NCI-H1417 (cell line): ENCODE measurements at regions not wholly inside any gene's neighbourhood (a gene's known extent, or its start where the extent isn't known, plus 50 kb on each side); places are given as distances from the start of the nearest gene placed in this dataset.

Source experiments
- DNase-seq, 3 experiments: peaks; one replicate each; lab custom pipeline; 2025; lab: John Stamatoyannopoulos, UW

DNA sequence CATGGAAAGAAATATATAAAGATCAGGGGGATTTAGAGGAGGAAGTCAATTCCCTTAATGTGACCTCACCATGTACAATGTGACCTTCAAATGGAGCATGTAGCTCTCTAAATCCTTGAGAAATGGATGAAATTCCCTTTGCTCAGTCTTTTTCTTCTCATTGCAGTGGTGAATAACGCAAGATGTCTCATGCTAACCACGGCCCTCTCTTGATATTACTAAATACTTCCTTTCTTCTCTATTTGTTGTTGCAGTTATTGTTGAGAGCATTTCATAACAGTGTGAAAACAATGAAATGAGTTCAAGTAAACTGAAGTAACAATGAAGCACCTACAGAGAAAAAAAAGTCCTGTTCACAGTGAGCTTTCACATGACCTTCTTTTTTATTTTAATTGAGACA lies 55.6 kb downstream of the ZNF281 start:
- no peak for DNase-seq

DNA sequence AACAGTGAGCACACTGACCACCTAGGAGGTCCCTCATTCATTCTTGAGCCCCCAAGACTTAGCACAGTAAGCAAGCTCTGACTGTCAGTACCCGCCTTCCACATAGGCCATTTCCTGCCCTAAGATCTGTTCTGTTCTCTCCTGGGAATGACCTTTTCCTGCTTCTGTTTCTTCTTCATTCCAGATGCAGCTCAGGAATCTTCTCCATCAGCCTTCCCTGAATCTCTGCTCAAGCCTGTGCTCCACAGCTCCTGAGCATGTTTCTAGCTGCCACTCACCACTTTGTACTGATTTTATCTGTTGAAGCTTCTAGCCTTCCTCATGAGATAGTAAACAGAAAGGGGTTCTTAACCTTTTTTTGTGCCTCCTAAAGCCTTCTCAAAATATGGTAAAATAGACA lies 56.6 kb downstream of the ZNF281 start:
- DNase-seq = no peak

DNA sequence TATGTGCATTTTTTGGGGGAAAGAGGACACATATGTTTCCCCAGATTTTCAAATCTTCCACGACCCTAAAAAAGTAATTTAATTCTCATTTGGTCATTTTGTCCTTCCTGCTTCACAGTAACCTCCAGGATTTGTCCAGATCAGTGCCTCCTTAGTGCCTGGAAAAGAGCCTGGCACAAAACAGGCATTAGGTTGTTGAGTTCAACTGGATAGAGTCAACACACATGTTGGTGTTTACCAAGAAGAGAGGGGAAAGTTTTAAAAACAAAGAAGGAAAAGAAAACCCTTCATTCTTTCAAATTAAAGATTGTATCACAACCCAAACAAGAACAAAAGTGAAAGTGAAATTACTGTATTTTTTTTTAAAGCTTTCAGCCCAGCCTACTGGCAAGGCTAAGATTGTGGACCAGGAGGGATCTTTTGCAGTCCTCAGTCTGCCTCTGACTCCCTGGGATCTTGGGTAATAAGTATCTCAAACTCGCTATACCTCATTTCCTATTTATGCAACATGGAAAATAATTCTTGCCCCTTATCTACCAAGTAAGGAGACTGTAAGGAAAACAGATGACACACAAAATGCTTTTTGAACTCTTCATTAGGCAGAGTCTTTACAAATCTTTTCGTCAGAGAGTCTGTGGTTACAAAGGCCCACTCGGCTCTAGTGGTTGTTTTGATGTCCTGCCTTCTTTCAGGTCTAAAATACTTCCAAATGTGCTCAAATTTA lies 57.8 kb downstream of the ZNF281 start:
- no peak for DNase-seq

DNA sequence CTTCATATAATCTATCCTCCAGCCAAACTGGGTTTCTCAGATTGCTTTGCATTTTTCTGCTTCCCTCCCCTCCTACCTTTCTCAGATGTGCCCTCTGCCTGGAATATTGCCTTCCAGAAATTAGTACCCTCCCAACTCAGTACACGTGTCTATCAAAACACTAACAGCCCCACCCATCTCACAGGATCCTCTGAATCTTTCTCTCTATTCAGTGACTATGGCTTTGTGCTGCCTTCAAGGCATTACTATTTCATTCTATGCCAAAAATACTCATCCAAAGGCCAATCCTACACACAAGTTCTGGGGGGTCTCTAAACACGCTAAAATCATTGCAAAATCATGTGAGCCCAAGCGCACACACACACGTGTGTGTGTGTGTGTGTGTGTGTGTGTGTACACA lies 58.4 kb downstream of the ZNF281 start:
- DNase-seq = no peak

DNA sequence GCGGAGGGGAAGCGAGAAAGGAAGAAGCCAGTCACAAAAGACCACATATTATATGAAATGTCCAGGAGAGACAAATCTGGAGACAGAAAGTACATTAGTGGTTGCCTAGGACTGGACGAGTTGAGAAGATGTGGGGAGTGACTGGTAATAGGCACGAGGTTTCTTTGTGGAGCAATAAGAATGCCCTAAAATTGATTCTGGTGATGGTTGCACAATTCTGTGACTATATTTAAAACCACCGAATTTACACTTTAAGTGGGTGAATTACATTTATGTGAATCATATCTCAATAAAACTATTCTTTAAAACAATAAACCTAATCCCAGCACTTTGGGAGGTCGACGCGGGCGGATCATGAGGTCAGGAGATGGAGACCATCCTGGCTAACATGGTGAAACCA lies 63.1 kb downstream of the ZNF281 start:
- no peak for DNase-seq

DNA sequence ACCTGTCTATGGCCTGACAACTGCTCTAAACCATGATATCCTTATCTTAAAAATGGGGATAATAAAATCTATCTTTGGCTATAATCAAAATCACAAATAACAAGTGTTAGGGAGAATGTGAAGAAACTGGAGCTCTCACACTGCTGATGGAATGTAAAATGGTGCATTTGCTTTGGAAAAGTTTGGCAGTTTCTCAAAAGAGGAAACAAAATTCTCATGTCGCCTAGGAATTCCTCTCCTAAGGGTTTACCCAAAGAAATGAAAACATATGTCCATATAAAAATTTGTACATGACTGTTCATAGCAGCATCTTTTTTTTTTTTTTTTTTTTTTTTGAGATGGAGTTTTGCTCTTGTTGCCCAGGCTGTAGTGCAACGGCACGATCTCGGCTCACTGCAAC lies 64.3 kb downstream of the ZNF281 start:
- DNase-seq = no peak

DNA sequence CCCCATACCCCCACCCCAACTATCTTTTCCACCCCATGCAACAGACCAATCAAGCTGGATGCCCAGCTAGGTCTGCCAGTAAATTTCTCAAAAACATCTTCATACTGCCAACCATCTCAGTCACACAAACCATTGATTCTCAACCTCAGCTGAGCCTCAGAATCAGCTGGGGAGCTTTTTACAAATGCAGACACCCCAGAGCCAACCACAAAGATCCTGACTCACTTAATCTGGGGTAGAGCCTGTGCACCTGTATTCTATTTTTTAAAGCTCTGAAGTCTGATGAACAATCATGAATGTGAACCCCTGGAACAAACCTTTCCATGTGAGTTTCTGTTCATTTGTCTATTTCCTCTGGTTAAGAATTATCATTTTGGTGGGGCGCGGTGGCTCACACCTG lies 66.0 kb downstream of the ZNF281 start:
- DNase-seq = no peak

DNA sequence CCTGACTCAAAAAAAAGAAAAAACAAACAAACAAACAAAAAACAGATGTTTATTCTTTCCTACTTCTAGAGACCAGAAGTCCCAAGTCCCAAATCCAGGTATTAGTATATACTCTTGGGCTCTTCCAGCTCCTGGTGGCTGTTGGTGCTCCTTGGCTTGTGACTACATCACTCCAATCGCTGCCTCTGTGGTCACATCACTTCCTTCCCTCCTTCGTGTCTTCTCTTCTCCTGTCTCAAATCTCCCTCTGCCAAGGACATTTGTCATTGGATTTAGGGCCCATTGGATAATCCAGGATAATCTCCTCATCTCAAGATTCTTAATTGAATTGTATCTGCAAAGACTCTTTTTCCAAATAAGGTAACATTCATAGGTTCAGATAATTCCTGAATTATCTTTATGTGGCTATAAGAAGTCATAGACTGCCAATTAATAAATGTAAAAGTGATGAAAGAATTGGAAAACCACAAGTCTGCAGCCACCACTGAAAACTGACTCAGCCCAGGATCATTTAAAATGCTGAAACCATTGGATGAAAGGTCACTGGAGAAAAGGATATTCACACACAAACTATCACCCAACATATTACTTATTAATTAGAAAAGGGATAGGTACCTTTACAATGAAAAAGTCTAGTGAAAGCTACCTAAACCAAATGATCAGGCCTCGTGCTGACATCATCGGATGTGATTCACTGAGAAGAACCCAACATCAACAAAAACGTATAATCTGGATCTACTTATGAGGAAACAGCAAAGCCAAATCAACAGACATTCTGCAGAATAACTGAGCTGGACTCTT lies 67.1 kb downstream of the ZNF281 start:
- no peak for DNase-seq

DNA sequence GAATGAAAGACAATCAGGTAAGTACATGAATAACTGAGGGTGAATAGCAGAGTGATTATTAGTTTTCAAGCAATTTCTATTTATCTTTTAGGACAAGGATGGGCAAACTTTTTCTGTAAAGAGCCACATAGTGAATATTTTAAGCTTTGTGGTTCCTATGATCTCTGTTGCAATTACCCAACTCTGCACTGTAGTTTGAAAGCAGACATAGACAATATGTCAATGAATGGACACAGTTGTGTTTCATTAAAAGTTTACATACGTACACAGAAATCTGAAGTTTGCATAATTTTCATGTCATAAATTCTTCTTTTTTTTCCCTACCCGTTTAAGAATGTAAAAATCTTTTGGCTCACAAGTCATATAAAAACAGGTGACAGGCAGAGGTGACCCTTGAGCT lies 71.4 kb downstream of the ZNF281 start:
- no peak for DNase-seq

DNA sequence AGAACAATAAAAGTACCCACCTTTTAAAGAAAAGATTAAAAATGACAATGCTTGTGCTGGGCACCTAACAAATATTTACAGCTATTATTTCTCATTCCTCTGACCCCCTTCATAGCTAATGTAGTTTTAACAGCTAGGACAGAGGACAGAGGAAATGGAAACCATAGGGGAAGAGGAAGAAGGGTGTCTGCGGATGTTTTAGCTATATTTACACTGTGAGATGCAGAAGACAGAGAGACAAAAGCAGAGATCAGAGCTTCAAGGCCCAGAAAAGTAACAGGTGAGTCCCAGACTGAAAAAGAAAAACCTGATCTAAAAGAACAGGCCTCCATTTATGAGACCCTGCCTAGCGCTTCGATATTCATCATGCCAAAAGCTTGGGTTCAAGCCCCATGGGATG lies 72.0 kb downstream of the ZNF281 start:
- DNase-seq = no peak

DNA sequence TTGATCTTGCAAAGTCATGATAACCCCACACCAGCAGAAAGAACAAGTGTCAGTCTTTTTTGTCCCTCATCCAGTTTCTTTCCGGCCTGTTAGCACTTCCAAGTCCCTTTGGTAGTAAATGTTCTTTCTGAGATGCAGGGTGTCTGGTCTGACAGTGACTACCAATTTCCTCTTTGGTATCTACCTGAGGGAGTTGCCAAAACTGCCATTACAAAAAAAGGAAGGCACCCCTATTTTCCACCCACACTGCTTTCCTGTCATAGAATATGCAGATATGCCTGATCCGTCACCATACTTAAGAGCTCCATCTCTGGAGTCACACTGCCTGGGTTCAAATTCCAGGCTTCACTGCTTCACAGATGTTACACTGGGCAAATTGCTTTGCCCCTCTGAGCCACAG lies 72.4 kb downstream of the ZNF281 start:
- DNase-seq = no peak

DNA sequence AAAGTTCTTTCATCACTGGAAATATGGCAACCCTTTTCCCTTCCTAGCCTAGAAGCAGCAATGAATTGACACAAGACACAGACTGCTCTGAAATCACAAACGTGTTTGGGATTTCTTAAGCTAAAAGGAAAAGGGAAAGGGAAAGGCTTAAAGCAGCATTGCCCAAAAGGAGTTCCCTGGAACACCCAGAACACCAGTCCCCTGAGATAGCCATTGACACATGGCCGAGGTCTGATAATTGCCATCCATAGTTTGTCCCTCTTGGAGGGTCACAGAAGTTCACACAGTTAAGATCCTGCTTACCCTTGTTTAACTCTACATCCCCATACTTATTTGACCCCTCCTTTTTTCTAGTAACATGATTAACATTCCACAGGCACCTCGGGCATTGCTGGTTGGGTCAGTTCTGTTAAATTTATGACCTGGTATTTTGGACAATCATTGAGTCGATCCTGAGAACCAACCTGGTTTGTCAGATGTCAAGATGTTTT lies 72.9 kb downstream of the ZNF281 start:
- DNase-seq = no peak

DNA sequence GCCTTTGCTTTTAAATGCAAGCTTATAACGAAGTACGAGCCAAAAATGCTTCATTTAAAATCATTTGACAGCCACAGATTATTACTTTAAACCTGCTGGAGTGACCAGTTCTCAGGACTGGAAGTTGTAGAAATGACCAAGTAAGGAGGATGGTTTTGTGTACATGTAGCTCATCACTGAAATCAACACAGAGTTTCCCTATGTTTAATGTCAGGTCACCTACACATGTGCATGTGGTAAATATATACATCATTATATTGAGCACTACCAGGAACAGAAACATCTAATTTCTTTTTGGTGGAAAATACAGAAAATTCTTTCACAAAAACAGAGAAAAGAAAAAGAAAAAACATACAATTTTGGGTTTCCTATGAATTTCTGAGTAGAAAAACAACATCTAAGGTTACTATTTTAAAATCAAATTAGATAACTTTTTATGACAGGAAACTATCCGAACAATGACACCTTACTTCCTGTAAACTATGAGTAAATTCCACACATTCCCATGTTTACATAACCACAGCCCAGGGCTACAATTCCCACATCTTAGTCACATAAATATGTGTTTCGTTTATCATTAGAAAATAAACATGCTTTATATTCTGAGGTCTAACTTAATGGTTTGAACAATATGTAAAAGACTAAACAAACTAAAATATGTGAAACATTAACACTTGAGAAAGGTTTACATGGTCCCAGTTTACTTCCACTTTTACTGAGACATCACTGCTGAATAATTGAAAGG lies 73.6 kb downstream of the ZNF281 start:
- no peak for DNase-seq

DNA sequence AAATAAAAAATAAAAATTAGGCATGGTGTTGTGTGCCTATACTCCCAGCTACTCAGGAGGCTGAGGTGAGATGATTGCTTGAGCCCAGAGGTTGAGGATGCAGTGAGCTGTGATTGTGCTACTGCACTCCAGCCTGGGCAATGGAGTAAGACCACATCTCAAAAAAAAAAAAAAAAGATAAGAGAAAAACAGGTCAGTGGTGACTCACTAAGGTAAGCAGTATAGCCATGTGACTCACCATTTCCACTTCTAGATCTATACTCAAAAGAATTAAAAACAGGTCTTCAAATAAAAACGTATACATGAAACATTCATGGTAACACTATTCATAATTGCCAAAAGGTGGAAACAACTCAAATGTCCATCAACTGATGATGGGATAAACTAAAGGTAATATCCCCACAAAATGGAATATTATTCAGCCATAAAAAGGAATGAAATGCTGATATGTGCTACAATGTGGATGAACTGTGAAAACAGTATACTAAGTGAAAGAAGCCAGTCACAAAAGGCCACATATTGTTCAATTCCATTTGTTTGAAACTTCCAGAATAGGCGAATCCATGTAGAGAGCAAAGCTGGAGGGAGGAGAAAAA lies 75.1 kb downstream of the ZNF281 start:
- no peak for DNase-seq

DNA sequence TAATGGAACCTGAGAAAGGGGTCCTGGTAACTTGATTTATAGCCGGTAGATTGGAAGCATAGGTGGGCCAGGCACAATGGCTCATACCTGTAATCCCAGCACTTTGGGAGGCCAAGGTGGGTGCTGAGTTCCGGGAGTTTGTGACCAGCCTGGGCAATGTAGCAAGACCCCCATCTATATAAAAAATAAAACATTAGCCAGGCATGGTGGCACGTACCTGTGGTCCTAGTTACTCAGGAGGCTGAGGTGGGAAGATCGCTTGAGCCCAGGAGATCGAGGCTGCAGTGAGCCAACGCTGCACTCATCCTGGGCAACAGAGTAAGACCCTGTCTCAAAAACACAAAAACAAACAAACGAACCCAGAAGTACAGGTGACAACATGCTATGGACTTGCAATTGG lies 76.5 kb downstream of the ZNF281 start:
- no peak for DNase-seq

DNA sequence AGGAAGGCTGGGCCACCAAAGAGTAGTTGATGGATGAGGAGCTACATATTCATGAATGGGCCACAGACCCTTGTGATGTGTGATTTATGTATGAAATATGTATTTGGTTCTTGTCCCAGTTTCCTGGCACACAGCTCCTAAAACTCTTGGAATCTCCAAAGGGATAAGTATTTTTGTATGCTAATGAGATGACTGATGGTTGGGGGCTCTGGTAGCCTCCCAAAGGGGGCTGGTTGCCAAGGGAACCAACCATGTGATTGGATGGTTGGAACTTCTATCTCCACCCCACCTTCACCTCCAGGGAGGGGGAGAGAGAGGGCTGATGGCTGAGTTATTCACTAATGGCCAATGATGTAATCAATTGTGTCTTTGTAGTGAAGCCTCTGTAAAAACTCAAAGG lies 77.1 kb downstream of the ZNF281 start:
- DNase-seq = no peak

DNA sequence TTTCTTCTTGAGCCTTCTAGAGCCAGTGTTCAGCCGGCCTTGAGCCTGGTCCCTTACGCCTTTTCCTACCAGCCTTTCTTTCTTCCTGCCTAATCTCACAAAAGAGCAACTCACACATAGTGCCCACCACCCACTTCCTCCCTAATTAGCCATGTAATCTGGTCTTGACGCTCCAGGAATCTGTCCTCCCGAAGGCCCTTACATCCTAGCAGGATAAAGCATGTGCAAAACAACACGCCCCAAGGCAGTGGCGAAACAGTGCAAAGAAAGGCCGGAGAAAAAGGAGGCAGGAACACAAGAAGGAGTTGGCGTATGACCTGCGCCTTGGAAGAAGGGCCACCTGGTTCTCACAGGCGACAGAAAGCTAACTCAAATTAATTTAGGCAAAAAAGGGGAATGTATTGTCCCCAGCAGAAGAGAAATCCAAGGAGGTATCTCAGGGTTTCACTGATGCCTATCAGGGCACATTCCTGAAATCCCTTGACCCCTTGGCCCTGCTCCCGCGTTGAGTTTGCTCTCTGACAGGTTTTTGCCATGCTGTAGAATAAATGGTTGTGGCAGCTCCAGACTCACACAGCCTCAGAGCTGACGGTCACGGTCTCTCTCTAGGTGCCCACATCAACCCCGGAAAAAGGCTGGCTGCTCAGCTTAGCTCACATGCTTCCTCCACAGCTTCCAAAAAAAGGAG lies 79.0 kb downstream of the ZNF281 start:
- no peak for DNase-seq

DNA sequence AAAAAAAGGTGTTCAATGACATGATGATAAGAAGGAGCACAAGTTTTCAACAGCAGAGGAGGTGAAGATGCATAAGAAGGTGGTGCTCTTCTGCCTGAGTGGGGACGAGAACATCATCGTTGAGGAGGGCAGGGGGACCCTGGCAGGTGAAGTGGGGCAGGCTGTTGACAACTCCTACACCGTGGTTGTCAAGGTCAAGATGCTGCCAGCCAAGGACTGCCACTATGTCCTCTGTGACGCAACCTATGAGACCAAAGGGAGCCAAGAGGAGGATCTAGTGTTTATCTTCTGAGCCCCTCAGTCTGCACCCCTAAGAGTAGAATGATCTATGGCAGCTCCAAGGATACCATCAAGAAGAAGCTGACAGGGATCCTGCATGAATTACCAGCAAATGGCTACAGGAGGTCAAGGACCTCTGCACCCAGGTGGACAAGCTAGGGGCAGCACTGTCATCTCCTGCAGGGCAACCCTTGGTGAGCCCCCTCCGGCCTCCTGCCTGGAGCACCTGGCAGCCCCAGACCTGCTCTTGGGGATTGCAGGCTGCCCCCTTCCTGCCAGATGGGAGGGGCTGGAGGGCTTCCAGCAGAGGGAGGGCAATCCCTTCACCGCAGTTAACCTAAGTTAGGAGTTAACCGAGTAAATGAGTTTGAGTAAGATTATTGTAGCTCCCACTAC lies 80.5 kb downstream of the ZNF281 start:
- DNase-seq = no peak

DNA sequence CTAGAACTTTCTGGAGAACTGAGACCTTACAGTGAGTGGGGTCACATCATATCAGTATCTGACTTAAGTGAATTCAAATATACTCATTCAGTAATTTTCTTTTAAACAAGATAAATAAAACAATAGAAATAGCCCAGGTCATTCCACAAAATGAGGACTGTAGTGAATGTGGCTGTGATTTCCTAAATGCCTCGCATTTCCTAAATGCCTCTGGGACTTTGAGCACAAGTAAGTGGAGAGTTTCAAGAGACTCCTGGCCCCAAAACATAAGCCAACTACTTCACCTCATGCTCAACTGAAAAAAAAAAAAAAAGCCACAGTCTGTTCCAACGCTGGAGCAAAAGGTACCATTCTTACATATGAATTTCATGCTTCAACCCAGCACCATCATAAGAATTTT lies 81.5 kb downstream of the ZNF281 start:
- DNase-seq = no peak

DNA sequence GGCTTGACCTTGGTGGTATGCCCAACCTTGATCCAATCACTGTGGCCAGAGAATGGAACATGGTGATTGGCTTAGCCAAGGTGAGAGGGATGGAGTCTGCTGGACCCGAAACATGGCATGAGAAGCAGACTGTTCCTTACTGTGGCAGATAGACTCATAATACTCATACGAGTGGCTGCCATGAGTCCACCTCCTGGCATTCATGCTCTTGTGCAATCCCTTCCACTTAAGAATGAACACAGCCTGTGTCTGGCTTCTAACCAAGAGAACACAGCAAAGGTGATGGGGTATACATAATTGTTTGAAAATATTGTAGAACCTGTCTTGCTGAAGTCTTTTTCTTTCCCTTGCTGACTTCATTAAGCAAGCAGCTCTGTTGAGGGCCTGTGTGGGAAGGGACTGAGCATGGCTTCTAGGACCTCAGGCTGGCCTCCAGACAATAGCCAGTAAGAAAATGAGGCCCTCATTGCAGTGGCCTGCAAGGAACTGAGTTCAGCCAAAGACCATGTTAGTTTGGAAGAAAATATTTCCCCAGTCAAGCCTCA lies 85.9 kb downstream of the ZNF281 start:
- no peak for DNase-seq

DNA sequence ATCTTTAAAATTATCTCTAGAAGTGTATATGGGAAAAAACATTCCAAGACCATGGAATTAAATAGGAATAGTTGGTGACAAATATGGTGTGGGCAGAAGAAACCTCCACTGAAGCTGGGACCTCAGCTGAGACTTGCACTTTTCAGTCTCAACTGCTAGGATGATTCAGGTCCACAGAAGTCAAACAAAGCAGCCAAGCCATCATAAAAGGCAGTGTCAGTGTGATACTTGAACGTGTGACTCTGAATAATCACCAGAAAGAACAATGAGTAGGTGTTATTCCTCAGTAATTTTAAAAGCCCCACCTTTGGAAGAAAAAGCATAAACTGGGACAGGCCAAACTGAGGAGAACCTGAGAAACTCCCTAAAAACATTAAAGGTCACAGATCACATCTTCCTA lies 90.7 kb downstream of the ZNF281 start:
- no peak for DNase-seq
